Forelimb muscle (tissue), 1 donor: ENCODE measurements at regions not wholly inside any gene's neighbourhood (a gene's known extent, or its start where the extent isn't known, plus 50 kb on each side); places are given as distances from the start of the nearest gene placed in this dataset.

Experiments used
- DNase-seq: peaks from one replicate; pipeline ENCODE4 v3.0.0-alpha.2; 2013; ENCODE audit warnings: low read depth

DNA sequence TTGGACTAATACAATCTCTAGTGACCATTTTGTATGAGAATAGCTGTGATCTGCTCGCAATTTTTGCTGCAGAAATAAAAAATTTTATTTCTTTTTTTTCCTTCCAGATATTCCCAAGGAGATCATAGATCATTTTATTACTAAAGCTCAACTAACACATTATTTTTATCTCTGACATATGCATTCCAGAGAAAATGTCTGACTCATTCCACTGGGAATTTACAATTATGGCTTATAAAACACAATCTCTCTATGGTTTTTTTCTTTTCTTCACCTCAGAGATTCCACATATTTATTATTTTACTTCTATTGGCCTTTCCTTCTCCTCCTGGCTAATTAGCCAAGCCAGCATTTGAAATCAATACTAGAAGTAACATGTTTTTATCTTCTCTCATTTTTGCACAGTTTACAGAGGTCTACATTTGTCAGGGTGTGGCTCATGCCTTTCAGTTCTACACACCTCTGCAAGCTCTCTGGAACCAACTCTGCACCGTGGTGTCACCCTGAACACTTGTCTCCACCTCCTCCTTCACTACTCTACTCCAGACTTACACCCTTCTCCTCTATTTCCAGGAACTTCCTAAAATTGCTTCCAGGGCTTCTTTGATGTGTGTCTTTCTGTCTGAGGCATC is 59.8 kb upstream of the GPM6A start:
- no peak for DNase-seq

DNA sequence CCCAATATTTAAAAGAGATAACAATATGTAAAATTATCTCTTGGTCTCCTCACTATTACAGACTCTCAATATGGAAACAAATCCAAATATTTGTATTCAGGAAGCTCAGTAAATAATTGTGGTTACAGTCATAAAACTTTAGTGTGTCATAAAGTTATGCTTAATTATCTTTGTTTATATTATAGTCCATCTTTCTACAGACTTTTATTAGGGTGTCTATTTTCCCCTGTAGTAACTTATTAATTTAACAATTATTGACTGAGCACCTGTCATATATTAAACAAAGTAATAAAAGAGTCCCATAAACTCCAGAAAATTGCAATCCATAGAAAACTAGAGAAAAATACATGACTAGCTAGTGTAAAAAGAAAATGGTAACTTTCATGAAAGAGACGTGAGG is 61.6 kb upstream of the GPM6A start:
- DNase-seq, result no peak

DNA sequence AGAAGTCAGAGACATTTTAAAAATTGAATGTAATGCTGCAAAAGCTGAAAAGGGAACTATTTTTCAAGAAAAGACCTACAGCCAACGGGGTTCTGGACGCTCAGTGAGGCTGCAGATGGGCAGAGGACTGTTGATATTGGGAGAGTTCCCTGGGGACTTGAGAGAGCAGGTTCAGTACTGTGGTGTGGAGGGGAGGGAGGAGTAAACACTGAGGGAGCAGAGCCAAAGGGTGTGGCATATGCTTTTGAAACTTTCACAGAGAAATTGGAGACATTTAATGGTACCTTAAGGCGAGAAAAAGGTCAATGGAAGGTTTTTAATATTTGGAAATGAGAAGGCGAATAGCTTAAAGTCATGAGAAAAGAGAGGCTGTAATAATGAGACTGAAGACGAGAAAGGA is 62.2 kb upstream of the GPM6A start:
- no peak for DNase-seq

DNA sequence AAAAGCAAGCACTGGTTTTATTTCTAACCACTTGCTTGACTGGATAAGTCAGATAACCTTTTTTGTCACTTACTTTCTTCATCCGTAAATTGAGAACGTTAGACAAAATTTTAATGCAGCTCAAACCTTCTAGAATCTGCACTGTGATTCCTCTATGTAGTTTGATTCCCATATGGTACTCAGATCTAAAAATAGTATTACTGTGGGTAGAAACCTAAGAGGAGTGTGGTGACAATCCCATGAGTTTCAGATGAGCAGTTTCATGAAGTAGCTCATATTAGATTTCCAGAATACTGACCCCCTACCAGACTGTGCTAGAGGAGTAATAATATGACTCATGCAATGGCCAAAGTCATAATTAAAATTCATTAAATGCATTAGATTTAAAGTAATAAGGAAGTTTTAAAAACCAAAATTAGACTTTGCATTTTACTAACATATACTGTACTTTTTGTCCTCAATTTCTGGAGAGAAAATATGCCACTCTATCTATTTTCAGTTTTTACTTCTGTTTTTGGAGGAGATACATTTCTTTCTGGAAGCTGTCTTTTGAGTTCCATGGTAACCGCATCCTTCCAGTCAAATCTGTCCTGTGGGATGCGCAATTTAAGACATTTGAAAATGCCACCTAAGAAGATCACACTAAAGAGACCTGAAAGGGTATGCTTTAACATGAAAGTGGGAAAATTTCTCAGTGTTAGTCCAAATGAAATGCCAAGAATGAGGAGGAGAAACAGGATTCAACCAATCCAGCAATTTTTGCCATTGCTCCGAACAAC is 64.1 kb upstream of the GPM6A start:
- no peak for DNase-seq

DNA sequence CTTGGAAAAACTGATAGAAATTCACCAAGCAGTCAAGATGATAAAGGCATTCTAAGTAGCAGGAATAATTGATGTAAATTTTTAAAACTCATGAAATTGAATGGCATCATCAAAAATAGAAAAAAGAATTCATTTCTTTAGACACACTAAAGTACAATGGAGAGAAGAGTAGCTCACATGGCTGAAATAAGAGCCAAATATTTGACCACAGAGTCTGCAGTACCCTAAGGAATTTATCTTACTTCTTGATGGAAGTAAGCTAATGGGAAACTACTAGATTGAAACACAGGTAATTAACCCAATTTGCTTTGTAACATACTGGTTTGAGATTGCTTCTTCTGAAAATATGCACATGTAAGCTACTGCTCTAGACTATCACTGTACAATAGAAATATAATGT is 70.8 kb upstream of the GPM6A start:
- no peak for DNase-seq

DNA sequence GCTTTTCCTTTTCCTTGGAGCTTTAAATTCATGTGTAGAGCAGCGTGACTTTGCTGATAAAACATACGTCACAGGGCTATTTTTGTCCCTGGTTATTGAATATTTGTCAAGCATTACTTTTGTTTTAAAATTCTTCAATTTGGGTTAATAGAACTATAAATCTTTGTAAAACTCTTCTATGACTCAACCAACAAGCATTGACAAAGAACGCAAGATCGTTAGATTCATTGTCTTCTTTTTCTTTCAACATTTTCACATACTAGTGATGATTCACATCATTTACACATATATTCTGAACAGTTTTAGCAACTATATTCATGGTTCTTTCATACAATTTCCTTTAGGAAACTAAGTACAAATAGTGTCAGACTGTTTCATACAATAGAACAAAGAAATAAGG is 72.0 kb upstream of the GPM6A start:
- DNase-seq, result no peak

DNA sequence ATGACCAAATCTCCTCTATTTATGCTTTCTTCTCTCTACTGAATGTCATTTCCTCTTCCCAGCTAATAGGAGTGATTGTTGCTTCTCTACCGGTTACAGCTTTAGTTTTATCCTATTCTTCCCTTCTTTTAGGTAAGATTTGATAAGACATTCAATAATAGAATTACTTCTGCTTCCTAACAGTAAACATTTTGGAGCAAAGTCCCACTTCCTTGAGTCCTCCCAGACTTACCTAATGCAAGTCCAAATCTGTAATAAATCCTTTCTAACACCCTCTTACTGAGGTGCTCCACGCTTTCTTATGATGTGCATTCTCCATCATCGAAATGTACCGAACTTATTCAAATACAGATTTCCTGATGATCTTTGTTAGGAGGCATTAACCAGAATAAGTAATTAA is 79.2 kb upstream of the GPM6A start:
- no peak for DNase-seq

DNA sequence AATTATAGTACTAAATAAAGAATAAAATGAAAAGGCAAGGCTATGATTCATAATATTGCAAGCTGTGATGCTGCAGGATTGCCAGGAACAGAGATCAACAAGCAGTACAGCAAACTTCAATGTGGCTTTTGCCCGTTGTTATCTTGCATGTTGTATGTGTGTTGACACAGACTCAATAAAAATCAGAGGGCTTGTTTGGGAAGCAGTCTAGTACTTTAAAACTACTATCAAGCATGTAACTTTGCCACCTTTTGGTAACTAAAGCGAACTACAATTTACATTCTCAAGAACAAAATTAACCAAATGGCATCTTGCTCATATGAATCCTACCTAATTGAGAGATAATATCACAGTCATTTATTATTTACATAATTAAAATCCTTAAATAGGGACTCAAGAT is 79.8 kb upstream of the GPM6A start:
- DNase-seq, result peak; percentile 9

DNA sequence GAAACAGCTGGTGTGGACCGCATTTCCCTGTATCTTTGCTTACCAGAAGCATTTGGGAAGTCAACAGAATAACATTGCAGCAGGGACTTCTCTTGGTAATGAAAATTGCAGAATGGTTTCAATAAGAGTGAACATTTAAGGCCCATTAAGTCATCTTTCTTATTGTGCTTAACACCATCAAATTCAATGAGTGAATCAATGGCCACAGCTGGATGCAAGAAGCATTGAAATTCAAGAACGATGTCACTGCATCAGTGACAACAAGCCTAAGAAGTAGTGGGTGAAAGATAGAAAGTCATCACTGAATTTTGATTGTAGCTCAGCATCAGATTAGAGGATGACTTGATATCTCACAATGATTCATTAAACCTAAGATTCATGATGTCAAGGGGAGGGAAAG is 93.9 kb upstream of the GPM6A start:
- no peak for DNase-seq

DNA sequence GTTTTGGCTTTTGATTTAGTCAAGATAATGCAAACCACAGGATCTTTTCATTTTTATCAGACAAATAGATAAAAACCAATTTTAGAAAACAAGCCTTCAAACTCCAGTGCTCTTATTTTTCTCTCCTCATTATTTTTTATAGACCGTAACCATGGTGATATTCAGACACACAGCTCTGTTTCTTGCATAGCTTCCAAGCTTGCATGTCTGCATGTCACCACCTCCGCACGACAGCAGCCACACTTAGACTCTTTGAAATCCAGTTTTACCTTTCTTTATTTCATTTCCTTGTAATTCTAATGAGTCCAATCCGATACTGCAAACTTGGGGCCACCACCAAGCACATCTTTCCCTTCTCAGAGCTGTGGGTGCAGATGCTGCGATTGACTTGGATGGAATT is 94.3 kb upstream of the GPM6A start:
- DNase-seq, result no peak

DNA sequence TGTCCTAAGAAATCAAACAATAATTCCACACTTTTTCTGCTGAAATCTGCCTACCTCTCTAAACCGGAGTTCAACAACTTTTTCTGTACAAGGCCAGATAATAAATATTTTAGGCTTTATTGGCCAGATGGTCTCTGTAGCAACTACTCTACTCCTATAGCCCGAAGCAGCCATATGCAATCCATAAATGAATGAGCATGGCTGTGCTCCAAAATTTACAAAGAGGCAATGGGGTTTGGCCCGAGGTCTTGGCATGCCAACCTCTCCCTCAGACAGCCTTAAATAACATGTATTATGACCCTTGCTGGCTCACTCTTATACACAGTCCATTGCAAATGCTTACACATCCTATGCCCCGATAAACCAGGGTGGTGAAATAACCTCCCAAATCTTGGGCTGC is 98.6 kb upstream of the GPM6A start:
- no peak for DNase-seq

DNA sequence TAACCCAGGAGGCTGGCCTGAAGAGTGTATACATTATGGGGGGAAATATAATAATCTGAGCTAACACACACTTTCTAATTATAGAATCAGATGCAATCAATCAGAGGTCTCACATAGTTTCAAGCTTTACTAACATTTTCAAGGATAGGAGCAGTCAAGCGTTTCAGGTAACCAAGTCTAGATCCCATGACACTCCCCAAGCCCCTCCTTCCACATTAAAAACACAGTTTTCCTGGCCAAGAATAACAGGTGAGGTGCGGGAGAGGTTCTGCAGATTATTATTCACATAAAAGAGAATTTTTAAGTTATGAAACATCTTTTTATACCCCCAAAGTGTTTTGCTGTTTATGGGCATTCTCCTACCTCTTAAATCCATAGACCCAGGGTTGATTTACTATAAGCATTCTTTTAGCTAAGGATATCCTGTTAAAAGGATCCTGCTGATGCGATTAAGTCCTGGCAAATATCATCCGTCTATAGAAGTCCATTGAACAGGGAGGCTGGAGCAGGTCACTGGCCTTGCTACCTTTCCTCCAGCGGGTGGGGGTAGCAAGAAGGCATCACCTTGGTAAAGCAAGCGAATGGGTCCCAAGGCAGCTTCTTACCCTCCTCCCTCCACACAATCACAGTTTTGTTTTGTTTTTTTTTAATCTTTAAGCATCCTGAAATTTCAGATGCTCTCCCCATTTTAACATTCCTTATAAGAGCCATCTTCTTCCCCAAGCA is 104.7 kb upstream of the GPM6A start:
- no peak for DNase-seq

DNA sequence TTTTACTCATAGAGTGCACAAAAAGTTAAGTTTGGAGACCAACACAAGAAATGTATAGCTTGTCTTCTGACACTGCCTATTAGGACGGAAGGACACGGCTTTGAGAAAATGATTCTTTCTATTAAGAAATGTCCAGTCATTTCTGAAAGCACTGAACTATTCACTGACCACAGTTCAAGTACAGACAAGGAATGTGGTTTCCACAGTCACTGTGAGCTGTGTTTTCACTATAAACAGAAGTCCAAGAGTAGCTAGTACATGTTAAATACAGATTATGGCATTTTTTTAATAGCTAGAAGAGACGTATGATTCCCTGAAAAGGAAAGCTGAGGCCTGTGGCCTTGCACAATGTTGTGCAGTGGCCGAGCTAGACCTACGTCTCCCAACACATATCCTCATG is 115.1 kb upstream of the GPM6A start:
- no peak for DNase-seq

DNA sequence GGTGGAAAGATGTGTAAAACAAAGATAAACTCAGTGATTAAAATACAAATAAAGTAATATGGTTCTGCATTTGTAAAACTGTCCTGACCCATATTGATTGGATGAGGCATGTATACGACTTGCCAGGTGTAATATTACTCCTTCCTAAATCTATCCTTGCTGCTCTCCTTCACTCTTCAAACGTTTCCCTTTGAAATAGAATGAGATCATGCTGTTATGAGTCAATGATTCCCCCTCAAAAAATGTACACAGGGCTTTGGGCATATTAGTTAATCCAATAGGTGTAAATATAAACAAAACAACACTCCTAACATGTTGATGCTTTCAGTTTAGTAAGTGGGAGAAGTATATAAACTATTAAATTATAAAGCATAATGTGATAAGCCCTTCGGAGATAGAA is 117.4 kb upstream of the GPM6A start:
- DNase-seq, result no peak

DNA sequence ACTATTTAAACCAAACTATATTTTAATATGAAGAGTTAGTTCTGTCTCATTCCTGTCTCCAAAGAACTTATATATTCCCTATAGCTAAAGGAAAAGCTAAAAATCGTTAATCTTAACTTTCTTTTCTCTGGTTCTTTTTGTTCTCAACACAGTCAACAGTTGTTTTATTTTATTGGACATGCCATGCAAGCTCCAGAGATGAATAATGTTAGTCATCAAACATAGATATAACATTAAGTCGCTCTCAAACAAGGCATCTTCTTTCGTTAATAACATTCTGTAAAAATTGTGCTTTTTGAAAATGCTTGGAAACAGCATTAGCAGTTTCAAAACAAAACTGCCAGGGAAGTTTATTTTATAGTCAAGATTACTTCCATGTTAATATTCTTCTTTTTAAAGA is 117.9 kb upstream of the GPM6A start:
- no peak for DNase-seq

DNA sequence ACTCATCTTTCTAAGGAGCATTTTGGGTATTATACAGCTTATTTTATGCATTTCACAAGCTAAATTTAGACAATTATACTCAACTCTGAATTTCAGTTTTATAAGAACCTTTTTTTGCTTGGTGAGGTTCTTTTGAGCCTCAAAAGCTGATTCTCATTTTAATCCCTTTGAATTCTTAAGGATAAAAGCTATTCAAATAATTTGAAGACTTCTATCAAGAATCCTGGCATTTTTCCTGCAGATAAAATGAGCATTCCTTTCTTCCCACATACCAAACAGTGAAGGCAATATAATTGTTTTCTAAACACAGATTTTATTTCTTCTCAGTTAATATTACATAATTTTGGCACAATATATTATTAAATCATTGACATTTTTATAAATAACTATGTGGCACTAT is 118.4 kb upstream of the GPM6A start:
- DNase-seq, result no peak

DNA sequence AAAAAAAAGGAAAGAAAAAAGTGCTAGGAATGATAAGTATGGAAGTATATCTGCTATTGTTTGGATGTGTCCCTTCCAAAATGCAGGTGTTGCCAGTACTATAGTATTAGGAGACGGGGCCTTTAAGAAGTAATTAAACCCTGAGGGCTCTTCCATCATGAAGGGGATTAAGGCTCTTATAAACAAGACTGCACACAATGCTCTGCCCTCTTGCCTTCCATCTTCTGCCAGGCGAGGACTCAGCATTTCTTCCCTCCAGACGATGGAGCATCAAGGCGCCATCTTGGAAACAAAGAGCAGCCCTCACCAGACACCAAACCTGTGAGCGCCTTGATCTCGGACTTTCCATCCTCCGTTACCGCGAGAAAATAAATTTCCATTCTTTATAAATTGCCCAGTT is 120.1 kb upstream of the GPM6A start:
- DNase-seq, result no peak

DNA sequence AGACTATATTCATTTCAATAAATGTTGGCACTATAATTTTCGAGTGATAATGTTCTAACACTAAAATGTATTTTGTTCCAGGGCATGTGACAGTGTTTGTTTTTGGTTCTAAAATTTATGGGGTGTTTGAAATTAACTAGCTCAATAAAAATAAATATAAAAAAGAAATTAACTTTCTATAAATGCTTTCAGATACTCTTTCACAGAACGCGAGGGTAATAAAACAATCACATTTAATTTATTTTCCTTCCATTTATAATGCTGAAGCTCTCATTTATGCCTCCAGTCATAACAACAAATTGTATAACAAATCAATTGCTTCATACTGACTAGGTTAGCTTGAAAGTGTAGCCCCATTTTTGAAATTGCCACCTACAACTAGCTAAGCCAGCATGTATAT is 122.4 kb upstream of the GPM6A start:
- DNase-seq, result no peak

DNA sequence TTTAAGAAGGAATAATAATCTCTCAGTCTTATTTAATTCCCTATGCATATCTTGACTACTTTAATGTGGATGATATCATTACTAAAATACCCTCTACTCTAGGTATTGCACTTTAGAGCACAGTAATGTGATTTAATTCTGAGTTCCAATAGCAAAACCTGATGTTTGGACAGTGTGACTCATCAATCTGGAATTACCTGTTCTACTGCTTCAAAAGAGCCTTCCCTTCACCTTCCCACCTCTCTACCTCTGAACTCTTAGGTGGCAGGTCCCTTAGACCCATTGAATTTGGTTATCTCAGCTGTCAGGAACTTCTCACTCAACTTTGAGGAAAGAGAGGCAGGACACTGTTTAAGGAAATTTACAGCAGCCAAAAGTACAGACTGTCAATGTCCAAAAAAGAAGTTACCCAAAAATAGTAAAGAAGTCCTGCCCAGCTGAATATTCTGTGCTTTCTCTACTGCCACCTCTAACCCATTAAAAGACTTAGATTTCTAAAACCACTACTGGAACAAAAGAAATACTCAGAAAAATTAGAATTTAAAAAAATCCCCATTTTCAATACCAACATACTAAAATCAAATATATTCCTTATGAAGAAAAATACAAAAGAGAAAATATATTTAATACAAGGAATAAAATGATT is 123.1 kb upstream of the GPM6A start:
- DNase-seq, result no peak

DNA sequence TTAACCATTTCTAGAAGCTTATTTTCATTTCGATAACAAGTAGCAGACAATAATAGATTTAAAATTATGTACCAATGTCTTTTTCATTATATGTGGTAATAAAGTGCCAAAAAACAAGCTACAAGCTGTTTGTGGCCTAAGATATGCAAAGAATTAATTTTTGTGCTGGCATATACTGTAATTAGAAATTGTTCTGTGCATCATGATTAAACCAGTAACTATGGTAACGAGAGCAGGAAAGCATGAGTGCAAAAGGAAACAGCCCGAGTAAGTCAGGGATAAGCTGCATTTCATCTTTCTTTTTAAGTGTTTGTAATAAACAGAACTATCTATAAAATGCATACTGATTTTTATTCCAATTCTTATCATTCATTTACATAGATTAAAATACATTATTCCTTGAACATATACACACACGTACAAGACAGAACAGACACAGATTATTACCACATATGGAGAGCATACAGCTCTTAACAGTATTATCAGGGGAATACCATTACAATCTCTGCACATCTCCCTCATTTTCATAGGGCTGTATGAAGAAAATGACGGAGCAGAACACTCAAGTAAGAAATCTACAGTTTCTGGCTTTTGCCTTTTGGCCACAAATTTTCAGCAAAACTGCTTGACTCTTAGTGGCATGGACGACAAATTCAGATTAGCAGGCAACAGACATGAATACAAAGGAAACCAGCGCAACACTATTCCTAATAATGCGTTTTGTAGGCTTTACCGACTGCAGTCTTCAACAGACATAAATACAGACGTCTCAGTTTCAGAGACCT is 121.3 kb upstream of the WDR17 start:
- no peak for DNase-seq

DNA sequence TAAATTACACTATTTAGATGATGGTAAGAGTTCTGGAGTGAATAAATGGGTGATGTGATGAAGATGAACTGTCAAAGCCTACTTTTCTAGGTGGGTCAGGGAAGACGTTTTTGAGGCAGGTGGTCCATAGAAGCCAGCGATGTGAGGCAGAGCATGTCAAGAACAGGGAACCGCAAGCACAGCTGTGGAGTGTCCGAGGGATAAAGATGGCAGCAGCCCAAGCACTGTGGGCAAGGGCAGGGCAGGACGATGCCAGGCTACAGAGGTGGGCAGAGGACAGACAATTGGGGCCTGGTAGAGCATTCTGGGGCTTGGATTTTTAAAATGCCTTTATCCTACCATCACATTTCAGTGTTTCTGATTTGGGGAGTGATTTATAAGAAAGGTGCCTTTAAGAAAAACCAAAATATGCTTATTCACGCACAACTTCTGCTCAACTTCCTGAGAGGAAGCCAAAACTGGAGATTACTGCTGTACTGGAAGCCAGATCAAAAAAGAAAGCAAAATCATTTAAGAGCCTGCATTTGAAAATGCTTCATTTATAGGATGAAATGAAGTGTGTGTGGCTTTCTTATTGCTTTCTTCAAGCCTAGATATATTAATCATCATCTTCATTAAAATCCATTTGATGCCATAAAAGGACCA is 119.0 kb upstream of the WDR17 start:
- DNase-seq, result no peak
